ENCODE measurements at regions not wholly inside any gene's neighbourhood (a gene's known extent, or its start where the extent isn't known, plus 50 kb on each side); places are given as distances from the start of the nearest gene placed in this dataset.

GRCh38 chr6:66940003-66940402, 1233.0 kb upstream of the EYS start (continued):
- no peak for TF ChIP-seq CUX1 (IDR thresholded peaks at IDR 0.05; ENCODE audit: insufficient replicate concordance, low read depth, low read length)
- no peak for TF ChIP-seq ZNF217 (IDR thresholded peaks at IDR 0.05)
- no peak for TF ChIP-seq ELK1 (IDR thresholded peaks at IDR 0.05; ENCODE audit: low read depth, low read length)
- TF ChIP-seq HDAC6 (IDR thresholded peaks at IDR 0.05; ENCODE audit: unreplicated experiment), result no peak

GRCh38 chr6:66937180-66937579, 1230.2 kb upstream of the EYS start:
- ChIA-PET POLR2A (no interaction called here), SMC1A (ENCODE audit: uncharacterized antibody, unreplicated experiment) (no interaction called here)
- no peak for TF ChIP-seq EP300 (IDR thresholded peaks at IDR 0.05; ENCODE audit: borderline replicate concordance in 1 of 2, control insufficient read depth in 1 of 2, low read depth in 2 of 2, low read length in 2 of 2)
- no peak for TF ChIP-seq CBX5 (IDR thresholded peaks at IDR 0.05; ENCODE audit: low read depth)
- no peak for TF ChIP-seq SKIL (IDR thresholded peaks at IDR 0.05; ENCODE audit: low read depth, poor library complexity, severe bottlenecking)
- no peak for TF ChIP-seq KAT2A (conservative IDR thresholded peaks at IDR 0.05; ENCODE audit: control insufficient read depth, low read depth, low read length)
- no peak for TF ChIP-seq ZBTB33 (IDR thresholded peaks at IDR 0.05)
- TF ChIP-seq IRF5 (IDR thresholded peaks at IDR 0.05; ENCODE audit: borderline replicate concordance), result no peak

More at GRCh38 chr6:66937180-66937579, 1230.2 kb upstream of the EYS start:
- ATAC-seq, result no peak
- Histone ChIP-seq H3K9ac (ENCODE audit: control insufficient read depth, insufficient read depth, low read length) (no peak overlapping the region), H3K36me3 (ENCODE audit: control insufficient read depth in 2 of 2, insufficient read depth in 2 of 2, low read length in 1 of 2) (no peaks in the 10 kb centered on the region), H3K4me2 (ENCODE audit: control insufficient read depth, insufficient read depth) (no peak overlapping the region), H3K4me1 (ENCODE audit: control insufficient read depth, insufficient read depth, low read length) (no peaks in the 10 kb centered on the region), H3K27me3 (replicated peaks in 1 of 2; ENCODE audit: control insufficient read depth in 2 of 2, insufficient read depth in 2 of 2, low read length in 1 of 2) (no peaks in the 10 kb centered on the region), H3K9me3 (replicated peaks; ENCODE audit: control insufficient read depth, insufficient read depth, low read length) (no peaks in the 10 kb centered on the region), H4K20me1 (ENCODE audit: control insufficient read depth, insufficient read depth) (no peaks in the 10 kb centered on the region), H3K79me2 (ENCODE audit: control insufficient read depth, insufficient read depth, low read length) (no peaks in the 10 kb centered on the region), H3K4me3 (no peak overlapping the region), H2AFZ (ENCODE audit: control insufficient read depth, low read depth, low read length) (no peak overlapping the region), H3K27ac (ENCODE audit: control insufficient read depth, insufficient read depth) (no peak overlapping the region)
- 6% methylated on average over 3 of the region's 3 CpGs for WGBS (ENCODE audit: insufficient coverage, insufficient replicate concordance, low lambda C conversion rate, missing lambda C conversion rate)
- intact Hi-C loops (cut with micrococcal nuclease; ENCODE audit: unreplicated experiment) (no loop called here), in situ Hi-C loops (cut with MboI) (no loop called here)
- ChIA-PET CTCF (no interaction called here), RAD21 (ENCODE audit: unreplicated experiment) (no interaction called here)
- no peak for FAIRE-seq
- DNase-seq (ENCODE audit: low read depth, low spot score), result no peak
- BruUV-seq (replicated peaks), result no TSS peak
